ENCODE measurements at regions not wholly inside any gene's neighbourhood (a gene's known extent, or its start where the extent isn't known, plus 50 kb on each side); places are given as distances from the start of the nearest gene placed in this dataset.

DNA sequence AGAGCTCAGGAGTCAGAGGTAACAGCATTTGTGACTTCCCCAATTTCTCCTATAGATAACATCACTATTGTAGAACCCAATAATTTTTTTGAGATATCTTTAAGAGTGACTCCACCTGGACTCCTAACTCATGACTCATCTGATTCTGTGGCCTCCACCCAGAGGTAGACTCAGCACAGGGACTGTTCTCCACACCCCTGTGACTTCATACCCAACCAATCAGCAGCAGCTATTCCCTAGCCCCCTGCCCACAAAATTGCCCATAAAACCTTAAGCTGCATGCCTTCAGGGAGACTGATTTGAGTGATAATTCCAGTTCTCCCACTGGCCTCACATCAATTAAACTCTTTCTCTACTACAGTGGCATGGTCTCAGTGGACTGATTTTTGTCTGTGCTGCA is 475.4 kb upstream of the FAT3 start:
- no peaks in the 10 kb centered on the region for H3K27me3 ChIP-seq (replicated peaks; ENCODE audit: control insufficient read depth, insufficient read depth, low read length)
- H3K4me1 Mint-ChIP-seq (ENCODE audit: low read depth, unreplicated experiment), result no peaks in the 10 kb centered on the region
- H3K9me3 Mint-ChIP-seq (ENCODE audit: unreplicated experiment), result peaks cover 19% of the 10 kb centered on the region
- H3K4me3 ChIP-seq (ENCODE audit: low read depth, low read length), result no peak overlapping the region
- H3K27ac Mint-ChIP-seq (ENCODE audit: unreplicated experiment), result no peak overlapping the region
- peaks cover 5% of the 10 kb centered on the region; the same call in 1 of the 2 replicates for H3K4me1 ChIP-seq
- no peaks in the 10 kb centered on the region for H3K36me3 Mint-ChIP-seq (ENCODE audit: insufficient read depth, unreplicated experiment)
- CTCF ChIA-PET, result no interaction called here
- BruUV-seq (replicated peaks), result no TSS peak
- intact Hi-C loops (cut with micrococcal nuclease; ENCODE audit: unreplicated experiment), result loop anchor here (10.0 kb wide), 1 partner anchor 314 kb away; no protein-coding TSS in a partner anchor
- POLR2A ChIA-PET, result no interaction called here
- TF ChIP-seq, protein P1, sequence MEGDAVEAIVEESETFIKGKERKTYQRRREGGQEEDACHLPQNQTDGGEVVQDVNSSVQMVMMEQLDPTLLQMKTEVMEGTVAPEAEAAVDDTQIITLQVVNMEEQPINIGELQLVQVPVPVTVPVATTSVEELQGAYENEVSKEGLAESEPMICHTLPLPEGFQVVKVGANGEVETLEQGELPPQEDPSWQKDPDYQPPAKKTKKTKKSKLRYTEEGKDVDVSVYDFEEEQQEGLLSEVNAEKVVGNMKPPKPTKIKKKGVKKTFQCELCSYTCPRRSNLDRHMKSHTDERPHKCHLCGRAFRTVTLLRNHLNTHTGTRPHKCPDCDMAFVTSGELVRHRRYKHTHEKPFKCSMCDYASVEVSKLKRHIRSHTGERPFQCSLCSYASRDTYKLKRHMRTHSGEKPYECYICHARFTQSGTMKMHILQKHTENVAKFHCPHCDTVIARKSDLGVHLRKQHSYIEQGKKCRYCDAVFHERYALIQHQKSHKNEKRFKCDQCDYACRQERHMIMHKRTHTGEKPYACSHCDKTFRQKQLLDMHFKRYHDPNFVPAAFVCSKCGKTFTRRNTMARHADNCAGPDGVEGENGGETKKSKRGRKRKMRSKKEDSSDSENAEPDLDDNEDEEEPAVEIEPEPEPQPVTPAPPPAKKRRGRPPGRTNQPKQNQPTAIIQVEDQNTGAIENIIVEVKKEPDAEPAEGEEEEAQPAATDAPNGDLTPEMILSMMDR (IDR thresholded peaks at IDR 0.05; ENCODE audit: insufficient read depth in 1 of 2, low read depth in 1 of 2, low read length in 1 of 2, severe bottlenecking in 1 of 2, unreplicated experiment in 1 of 2), result no peak
- no peaks in the 10 kb centered on the region for H3K9me3 ChIP-seq
- H3K36me3 ChIP-seq (ENCODE audit: control insufficient read depth, insufficient read depth, low read length), result no peaks in the 10 kb centered on the region
- no peaks in the 10 kb centered on the region for H3K27me3 Mint-ChIP-seq (ENCODE audit: insufficient read depth, unreplicated experiment)
- no peak overlapping the region for H3K4me3 Mint-ChIP-seq (ENCODE audit: unreplicated experiment)
- no peak for DNase-seq

DNA sequence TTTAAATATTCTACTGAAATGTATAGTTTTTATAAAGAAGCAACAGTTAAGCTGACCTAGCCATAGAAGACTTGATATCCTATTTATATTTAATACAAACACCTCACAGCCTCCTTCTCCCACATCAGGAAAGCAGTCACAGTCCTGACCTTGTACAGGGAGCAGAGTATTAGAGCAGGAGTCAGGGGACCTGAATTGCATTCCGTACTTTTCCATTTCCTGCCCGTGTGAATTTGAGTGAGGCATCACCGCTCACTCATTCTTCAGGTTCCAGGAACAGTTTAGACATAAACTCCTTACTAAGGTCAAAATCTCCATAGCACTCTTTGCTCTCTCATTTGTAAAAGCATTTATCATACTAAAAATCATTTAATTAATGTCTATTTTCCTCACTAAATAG is 482.5 kb upstream of the FAT3 start:
- peaks cover 15% of the 10 kb centered on the region for H3K4me1 Mint-ChIP-seq (ENCODE audit: low read depth, unreplicated experiment)
- peak; percentile 12 to 42 for DNase-seq
- H3K27me3 Mint-ChIP-seq (ENCODE audit: insufficient read depth, unreplicated experiment), result no peaks in the 10 kb centered on the region
- no peaks in the 10 kb centered on the region for H3K27me3 ChIP-seq (replicated peaks; ENCODE audit: control insufficient read depth, insufficient read depth, low read length)
- H3K27ac Mint-ChIP-seq (ENCODE audit: unreplicated experiment), result no peak overlapping the region
- H3K36me3 ChIP-seq (ENCODE audit: control insufficient read depth, insufficient read depth, low read length), result no peaks in the 10 kb centered on the region
- no peaks in the 10 kb centered on the region for H3K9me3 ChIP-seq
- POLR2A ChIA-PET, result no interaction called here
- TF ChIP-seq, protein P1 (IDR thresholded peaks at IDR 0.05; ENCODE audit: insufficient read depth in 1 of 2, low read depth in 1 of 2, low read length in 1 of 2, severe bottlenecking in 1 of 2, unreplicated experiment in 1 of 2), result no peak
- peaks cover 16% of the 10 kb centered on the region for H3K4me1 ChIP-seq
- BruUV-seq (replicated peaks), result no TSS peak
- no peaks in the 10 kb centered on the region for H3K36me3 Mint-ChIP-seq (ENCODE audit: insufficient read depth, unreplicated experiment)
- no peak overlapping the region for H3K4me3 Mint-ChIP-seq (ENCODE audit: unreplicated experiment)
- H3K4me3 ChIP-seq (ENCODE audit: low read depth, low read length), result no peak overlapping the region
- intact Hi-C loops (cut with micrococcal nuclease; ENCODE audit: unreplicated experiment), result loop anchor here (10.0 kb wide), 1 partner anchor 307 kb away; no protein-coding TSS in a partner anchor
- CTCF ChIA-PET, result no interaction called here
- peaks cover 26% of the 10 kb centered on the region for H3K9me3 Mint-ChIP-seq (ENCODE audit: unreplicated experiment)

GRCh38 chr11:91731051-91731450 is 493.6 kb upstream of the FAT3 start:
- Histone ChIP-seq H3K36me3 (ENCODE audit: control insufficient read depth, insufficient read depth, low read length) (no peaks in the 10 kb centered on the region), H3K27me3 (replicated peaks; ENCODE audit: control insufficient read depth, insufficient read depth, low read length) (no peaks in the 10 kb centered on the region), H3K4me3 (ENCODE audit: low read depth, low read length) (no peak overlapping the region), H3K9me3 (peaks cover 20% of the 10 kb centered on the region), H3K4me1 (peaks cover 30% of the 10 kb centered on the region)
- Mint-ChIP-seq H3K36me3 (ENCODE audit: insufficient read depth, unreplicated experiment) (peaks cover 12% of the 10 kb centered on the region), H3K9me3 (ENCODE audit: unreplicated experiment) (peaks cover 58% of the 10 kb centered on the region), H3K4me3 (ENCODE audit: unreplicated experiment) (peak overlapping the region; percentile 63), H3K27ac (ENCODE audit: unreplicated experiment) (peak overlapping the region; percentile 63), H3K27me3 (ENCODE audit: insufficient read depth, unreplicated experiment) (no peaks in the 10 kb centered on the region), H3K4me1 (ENCODE audit: low read depth, unreplicated experiment) (peaks cover 38% of the 10 kb centered on the region)
- BruUV-seq (replicated peaks), result no TSS peak
- DNase-seq, result peak; percentile 57 to 68
- intact Hi-C loops (cut with micrococcal nuclease; ENCODE audit: unreplicated experiment), result loop anchor here (1.0 kb wide), 2 partner anchors 28 to 41 kb away; no protein-coding TSS in a partner anchor
- POLR2A ChIA-PET, result no interaction called here
- CTCF ChIA-PET, result interaction anchor here (0.6 kb wide), 1 partner anchor 403 kb away, joined by 5 read pairs; no protein-coding TSS in a partner anchor
- TF ChIP-seq, protein P1 (IDR thresholded peaks at IDR 0.05; ENCODE audit: insufficient read depth in 1 of 2, low read depth in 1 of 2, low read length in 1 of 2, severe bottlenecking in 1 of 2, unreplicated experiment in 1 of 2), result no peak

Measured in Caco-2 (cell line).